Adipocyte (in vitro differentiated cells): ENCODE measurements at regions not wholly inside any gene's neighbourhood (a gene's known extent, or its start where the extent isn't known, plus 50 kb on each side); places are given as distances from the start of the nearest gene placed in this dataset.
A peak's percentile ranks its signal among the peaks of the same experiment; 100 is the strongest.
"Not testable (repeated sequence)": the region's sequence is repeated elsewhere in the genome, so short reads cannot be mapped to it uniquely, and the experiment has no call there.

ENCODE experiments used
- DNase-seq: peaks from one replicate; pipeline ENCODE4 v3.0.0-alpha.2; 2015; ENCODE audit warnings: low read depth
- H3K27me3 ChIP-seq: replicated peaks from 2 replicates; pipeline ENCODE4 v1.7.0; 2013; ENCODE audit warnings: mild to moderate bottlenecking, low read length, moderate library complexity; ENCODE audit not compliant: control insufficient read depth, insufficient read depth
- H3K36me3 ChIP-seq: 2 replicates; pipeline ENCODE4 v1.7.0; 2013; ENCODE audit warnings: low read length, mild to moderate bottlenecking, moderate library complexity; ENCODE audit not compliant: control insufficient read depth, insufficient read depth, severe bottlenecking
- H3K4me1 ChIP-seq: 2 replicates; pipeline ENCODE4 v1.7.0; 2013; ENCODE audit warnings: mild to moderate bottlenecking, low read length, moderate library complexity; ENCODE audit not compliant: control insufficient read depth, insufficient read depth
- H3K4me3 ChIP-seq: 2 replicates; pipeline ENCODE4 v1.7.0; 2013; ENCODE audit warnings: mild to moderate bottlenecking, low read length, moderate library complexity
- H3K9ac ChIP-seq: 2 replicates; pipeline ENCODE4 v1.7.0; 2013; ENCODE audit warnings: mild to moderate bottlenecking, low read length, moderate library complexity
- H3K9me3 ChIP-seq: 2 replicates; pipeline ENCODE4 v1.7.0; 2013; ENCODE audit warnings: mild to moderate bottlenecking, low read length, moderate library complexity; ENCODE audit not compliant: control insufficient read depth

GRCh38 chr1:199839608-199840007 is 187.9 kb upstream of the NR5A2 start:
- H3K4me1 ChIP-seq, H3K27me3 ChIP-seq, H3K36me3 ChIP-seq, H3K9ac ChIP-seq, DNase-seq, H3K4me3 ChIP-seq: not testable (repeated sequence)
- H3K9me3 ChIP-seq: peaks cover 14% of the 10 kb centered on the region

- H3K36me3 ChIP-seq, H3K4me3 ChIP-seq, H3K9ac ChIP-seq, H3K27me3 ChIP-seq, H3K9me3 ChIP-seq, DNase-seq, H3K4me1 ChIP-seq: not testable (repeated sequence)
Observed at GRCh38 chr1:199843096-199843495, 184.4 kb upstream of the NR5A2 start.

GRCh38 chr1:199843861-199844260 is 183.6 kb upstream of the NR5A2 start:
- Histone ChIP-seq H3K36me3 (no peaks in the 10 kb centered on the region), H3K4me3 (no peak overlapping the region), H3K9ac (no peak overlapping the region), H3K4me1 (no peaks in the 10 kb centered on the region), H3K9me3 (no peaks in the 10 kb centered on the region), H3K27me3 (no peaks in the 10 kb centered on the region)
- DNase-seq: no peak

GRCh38 chr1:199847021-199847420 is 180.5 kb upstream of the NR5A2 start:
- Histone ChIP-seq H3K9me3 (no peaks in the 10 kb centered on the region), H3K4me3 (no peak overlapping the region), H3K36me3 (no peaks in the 10 kb centered on the region), H3K27me3 (no peaks in the 10 kb centered on the region), H3K9ac (no peak overlapping the region), H3K4me1 (peaks cover 5% of the 10 kb centered on the region)
- no peak for DNase-seq

- Histone ChIP-seq H3K4me1 (peaks cover 11% of the 10 kb centered on the region), H3K4me3 (no peak overlapping the region), H3K36me3 (no peaks in the 10 kb centered on the region), H3K9ac (no peak overlapping the region), H3K27me3 (no peaks in the 10 kb centered on the region), H3K9me3 (no peaks in the 10 kb centered on the region)
- no peak for DNase-seq
Observed at GRCh38 chr1:199851439-199852140, 175.9 kb upstream of the NR5A2 start.

GRCh38 chr1:199854686-199855321 is 172.7 kb upstream of the NR5A2 start:
- H3K4me3 ChIP-seq: no peak overlapping the region
- no peaks in the 10 kb centered on the region for H3K27me3 ChIP-seq
- H3K36me3 ChIP-seq: no peaks in the 10 kb centered on the region
- H3K9me3 ChIP-seq: no peaks in the 10 kb centered on the region
- no peak for DNase-seq
- H3K4me1 ChIP-seq: peaks cover 32% of the 10 kb centered on the region
- no peak overlapping the region for H3K9ac ChIP-seq

GRCh38 chr1:199855580-199855979 is 171.9 kb upstream of the NR5A2 start:
- H3K36me3 ChIP-seq: no peaks in the 10 kb centered on the region
- H3K9ac ChIP-seq: no peak overlapping the region
- no peak overlapping the region for H3K4me3 ChIP-seq
- H3K4me1 ChIP-seq: peaks cover 32% of the 10 kb centered on the region
- DNase-seq: peak; percentile 50
- H3K9me3 ChIP-seq: no peaks in the 10 kb centered on the region
- H3K27me3 ChIP-seq: no peaks in the 10 kb centered on the region

GRCh38 chr1:199856216-199856780 is 171.2 kb upstream of the NR5A2 start:
- H3K9ac ChIP-seq: no peak overlapping the region
- no peak for DNase-seq
- no peaks in the 10 kb centered on the region for H3K36me3 ChIP-seq
- no peaks in the 10 kb centered on the region for H3K9me3 ChIP-seq
- peaks cover 35% of the 10 kb centered on the region for H3K4me1 ChIP-seq
- H3K27me3 ChIP-seq: no peaks in the 10 kb centered on the region
- no peak overlapping the region for H3K4me3 ChIP-seq

GRCh38 chr1:199857108-199857507 is 170.4 kb upstream of the NR5A2 start:
- DNase-seq: peak; percentile 54
- Histone ChIP-seq H3K36me3 (no peaks in the 10 kb centered on the region), H3K27me3 (no peaks in the 10 kb centered on the region), H3K9me3 (no peaks in the 10 kb centered on the region), H3K4me3 (no peak overlapping the region), H3K9ac (no peak overlapping the region), H3K4me1 (peaks cover 36% of the 10 kb centered on the region)

GRCh38 chr1:199857516-199857915 is 170.0 kb upstream of the NR5A2 start:
- Histone ChIP-seq H3K27me3 (no peaks in the 10 kb centered on the region), H3K9ac (no peak overlapping the region), H3K4me1 (peaks cover 36% of the 10 kb centered on the region), H3K9me3 (no peaks in the 10 kb centered on the region), H3K4me3 (no peak overlapping the region), H3K36me3 (no peaks in the 10 kb centered on the region)
- no peak for DNase-seq

- no peak for DNase-seq
- H3K9me3 ChIP-seq: no peaks in the 10 kb centered on the region
- H3K4me1 ChIP-seq: peaks cover 36% of the 10 kb centered on the region
- H3K36me3 ChIP-seq: no peaks in the 10 kb centered on the region
- no peak overlapping the region for H3K4me3 ChIP-seq
- no peaks in the 10 kb centered on the region for H3K27me3 ChIP-seq
- no peak overlapping the region for H3K9ac ChIP-seq
Observed at GRCh38 chr1:199858171-199858570, 169.3 kb upstream of the NR5A2 start.
